ENCODE measurements at regions not wholly inside any gene's neighbourhood (a gene's known extent, or its start where the extent isn't known, plus 50 kb on each side); places are given as distances from the start of the nearest gene placed in this dataset.

DNA sequence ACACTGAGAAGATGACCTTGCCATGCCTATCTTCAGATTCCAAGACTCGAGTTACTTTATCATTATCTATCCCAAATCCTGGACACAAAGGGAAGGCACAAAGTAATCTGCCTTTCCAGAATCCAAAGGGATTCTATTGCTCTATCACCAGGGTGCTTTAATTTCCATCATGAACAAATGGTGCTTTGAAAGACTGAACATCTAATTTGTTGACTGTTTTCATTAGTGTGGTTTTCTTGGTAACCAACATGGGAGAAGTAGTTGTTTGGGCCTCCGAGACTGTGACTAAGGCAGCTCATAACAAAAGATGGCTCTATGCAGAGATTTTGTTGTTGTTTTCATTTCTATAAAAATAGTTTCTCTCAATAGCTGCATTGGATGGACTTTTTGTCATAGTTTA, 441.0 kb upstream of the SOX9 start:
- no peak overlapping the region for H3K4me3 Mint-ChIP-seq

DNA sequence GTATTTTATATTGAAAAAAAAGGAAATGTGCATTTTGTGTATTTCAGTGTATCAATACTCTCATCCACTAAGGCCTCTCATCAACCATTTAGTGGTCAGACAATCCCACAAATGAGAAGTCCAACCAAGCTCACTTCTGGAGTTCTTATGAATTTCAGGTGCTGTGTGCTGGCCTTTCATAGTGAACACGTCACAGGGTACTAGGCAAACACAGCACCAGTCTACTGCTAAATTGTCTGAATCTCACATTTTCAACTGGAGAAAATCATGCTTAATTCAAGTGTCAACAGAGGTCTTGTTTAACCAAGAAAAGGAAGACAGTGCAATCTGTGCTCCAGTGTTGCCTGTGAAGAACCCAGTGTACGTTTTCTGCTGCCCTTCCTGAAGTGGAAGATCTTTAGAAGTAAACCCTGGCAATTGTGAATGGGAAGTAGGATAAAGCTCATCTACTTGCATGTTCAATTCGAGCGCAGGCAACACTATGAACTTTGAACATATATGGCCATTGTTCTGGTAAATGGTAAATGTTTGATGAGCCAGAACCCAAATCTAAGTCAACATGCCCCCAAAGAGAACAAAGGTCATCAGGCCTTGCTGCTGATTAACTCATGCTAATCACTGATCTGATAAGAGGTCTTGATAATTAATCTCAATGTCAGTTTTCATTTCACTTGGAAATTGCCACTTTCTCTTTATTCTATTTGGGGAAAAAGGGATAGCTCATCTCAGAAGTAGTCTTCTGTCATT, 439.2 kb upstream of the SOX9 start:
- Mint-ChIP-seq H3K27ac (no peak overlapping the region), H3K4me1 (no peaks in the 10 kb centered on the region), H3K36me3 (no peaks in the 10 kb centered on the region), H3K4me3 (no peak overlapping the region), H3K9me3 (peaks cover 6% of the 10 kb centered on the region), H3K27me3 (no peaks in the 10 kb centered on the region)
- POLR2A ChIA-PET: no interaction called here
- no peak for DNase-seq
- ATAC-seq (ENCODE audit: low read depth): no peak

More for the DNA sequence above, 441.0 kb upstream of the SOX9 start:
- DNase-seq (no peak), ATAC-seq (ENCODE audit: low read depth) (no peak)
- Mint-ChIP-seq H3K27ac (no peak overlapping the region), H3K36me3 (no peaks in the 10 kb centered on the region), H3K9me3 (peaks cover 6% of the 10 kb centered on the region), H3K27me3 (no peaks in the 10 kb centered on the region), H3K4me1 (no peaks in the 10 kb centered on the region)
- POLR2A ChIA-PET: no interaction called here

DNA sequence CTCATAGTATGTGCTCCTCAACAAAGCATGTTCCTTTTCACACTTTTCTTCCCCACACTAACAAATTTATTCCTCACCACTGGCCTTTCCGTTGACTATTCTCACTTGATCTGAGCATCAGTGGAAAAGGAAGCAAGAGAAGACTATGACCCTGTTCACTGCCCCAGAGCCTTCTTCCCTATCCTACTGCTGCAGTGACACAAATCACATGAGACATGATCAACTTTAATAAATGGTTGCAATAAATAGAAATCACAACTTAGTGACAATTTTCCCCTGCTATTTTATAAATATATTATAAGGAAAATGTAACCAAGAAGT, 438.7 kb upstream of the SOX9 start:
- no peak overlapping the region for H3K4me3 Mint-ChIP-seq
- H3K9me3 Mint-ChIP-seq: peaks cover 6% of the 10 kb centered on the region
- H3K4me1 Mint-ChIP-seq: no peaks in the 10 kb centered on the region
- POLR2A ChIA-PET: no interaction called here
- H3K27me3 Mint-ChIP-seq: no peaks in the 10 kb centered on the region
- ATAC-seq (ENCODE audit: low read depth): no peak
- no peak for DNase-seq
- no peaks in the 10 kb centered on the region for H3K36me3 Mint-ChIP-seq
- no peak overlapping the region for H3K27ac Mint-ChIP-seq

DNA sequence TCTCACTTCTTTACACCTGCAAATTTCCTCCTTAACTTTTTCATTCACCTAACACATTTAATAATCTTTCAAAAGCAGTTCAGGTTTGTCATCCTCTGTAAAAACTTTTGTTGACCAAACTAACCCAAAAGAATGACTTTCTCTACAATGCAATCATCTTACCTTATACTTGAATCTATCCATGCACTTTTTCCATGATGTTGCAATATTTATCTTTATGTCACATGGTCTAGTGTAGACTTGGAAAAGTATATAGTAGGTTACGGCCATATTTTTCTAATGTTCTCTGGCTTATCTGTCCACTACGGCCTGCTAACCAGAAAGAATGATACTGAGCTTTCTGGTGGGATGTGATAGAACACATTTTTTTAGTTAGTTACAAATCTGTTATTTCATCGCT, 431.0 kb upstream of the SOX9 start:
- Mint-ChIP-seq H3K4me1 (no peaks in the 10 kb centered on the region), H3K27ac (no peak overlapping the region), H3K4me3 (no peak overlapping the region), H3K36me3 (no peaks in the 10 kb centered on the region), H3K27me3 (no peaks in the 10 kb centered on the region), H3K9me3 (peaks cover 6% of the 10 kb centered on the region)
- no peak for DNase-seq
- POLR2A ChIA-PET: no interaction called here
- ATAC-seq (ENCODE audit: low read depth): no peak

DNA sequence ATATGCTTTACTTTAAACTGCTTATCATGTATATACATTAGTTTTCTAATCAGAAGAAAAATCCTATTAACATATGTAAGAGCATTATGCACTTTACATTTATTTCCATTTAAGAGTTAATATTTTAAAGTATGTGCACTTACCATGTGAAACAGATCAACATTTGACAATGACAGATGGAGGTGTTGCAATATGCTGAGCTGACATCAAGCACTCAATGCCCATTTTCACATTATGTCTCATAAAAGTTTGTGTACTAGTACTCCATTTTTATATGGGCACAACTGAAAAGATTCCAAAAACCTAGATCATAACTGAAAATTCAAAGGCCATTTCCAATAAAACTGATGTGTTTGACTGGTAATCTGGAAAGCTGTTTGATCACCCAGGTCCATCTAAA, 420.9 kb upstream of the SOX9 start:
- Mint-ChIP-seq H3K27ac (no peak overlapping the region), H3K9me3 (peaks cover 15% of the 10 kb centered on the region), H3K4me3 (no peak overlapping the region), H3K36me3 (no peaks in the 10 kb centered on the region), H3K4me1 (no peaks in the 10 kb centered on the region), H3K27me3 (no peaks in the 10 kb centered on the region)
- ATAC-seq (ENCODE audit: low read depth) (no peak), DNase-seq (no peak)
- POLR2A ChIA-PET: no interaction called here

DNA sequence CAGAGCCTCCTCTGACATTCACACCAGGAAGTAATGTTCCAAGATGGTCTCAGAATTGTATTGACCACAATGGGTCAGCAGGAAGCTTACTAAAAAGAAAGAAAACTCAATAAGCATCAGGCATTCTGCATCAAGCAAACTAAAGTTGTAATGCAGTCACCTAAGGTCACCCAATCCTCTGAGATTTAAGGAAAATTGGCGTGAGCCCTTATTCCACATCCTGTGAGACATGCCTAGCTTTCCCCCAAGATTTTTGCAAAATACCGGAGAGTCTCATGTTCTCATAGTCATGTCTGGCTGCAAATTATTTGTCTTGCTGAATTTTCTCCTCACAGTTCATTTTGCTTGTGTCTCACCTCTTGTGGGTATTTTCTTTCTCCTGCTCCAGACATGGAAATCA, 417.1 kb upstream of the SOX9 start:
- POLR2A ChIA-PET: no interaction called here
- Mint-ChIP-seq H3K27ac (no peak overlapping the region), H3K4me1 (no peaks in the 10 kb centered on the region), H3K36me3 (no peaks in the 10 kb centered on the region), H3K27me3 (no peaks in the 10 kb centered on the region), H3K4me3 (no peak overlapping the region), H3K9me3 (peaks cover 16% of the 10 kb centered on the region)
- ATAC-seq (ENCODE audit: low read depth): no peak
- DNase-seq: no peak

DNA sequence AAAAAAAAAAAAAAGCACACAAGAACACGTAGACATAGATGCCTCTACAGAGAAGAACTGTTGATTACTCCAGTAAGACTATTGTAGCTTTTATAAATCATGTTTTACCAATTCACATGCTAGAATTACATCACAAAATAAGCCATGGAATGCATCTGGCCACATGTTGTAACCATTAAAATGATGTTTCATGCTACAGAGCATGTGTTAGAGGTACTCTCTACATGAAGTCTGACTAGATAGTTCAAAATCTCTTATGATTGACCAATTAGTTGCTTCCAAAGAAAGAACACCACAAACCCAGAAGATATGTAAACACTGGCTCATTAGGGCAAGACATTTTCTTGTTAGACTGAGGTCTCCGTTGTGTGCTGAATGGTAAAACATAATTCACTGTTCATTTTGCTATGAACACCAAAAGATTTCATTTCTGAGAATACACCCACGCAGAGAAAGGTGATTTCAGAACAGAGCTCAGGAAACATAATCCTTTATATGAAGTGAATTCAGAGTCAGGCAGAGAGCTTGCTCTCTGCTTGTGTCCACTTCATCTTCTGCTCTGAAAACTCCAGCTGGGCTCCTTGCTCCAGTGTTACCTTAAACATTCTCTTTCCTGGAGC, 411.4 kb upstream of the SOX9 start:
- no peaks in the 10 kb centered on the region for H3K27me3 Mint-ChIP-seq
- DNase-seq (no peak), ATAC-seq (ENCODE audit: low read depth) (no peak)
- no peaks in the 10 kb centered on the region for H3K4me1 Mint-ChIP-seq
- POLR2A ChIA-PET: no interaction called here
- H3K36me3 Mint-ChIP-seq: no peaks in the 10 kb centered on the region
- no peak overlapping the region for H3K27ac Mint-ChIP-seq
- no peak overlapping the region for H3K4me3 Mint-ChIP-seq
- peaks cover 8% of the 10 kb centered on the region for H3K9me3 Mint-ChIP-seq

DNA sequence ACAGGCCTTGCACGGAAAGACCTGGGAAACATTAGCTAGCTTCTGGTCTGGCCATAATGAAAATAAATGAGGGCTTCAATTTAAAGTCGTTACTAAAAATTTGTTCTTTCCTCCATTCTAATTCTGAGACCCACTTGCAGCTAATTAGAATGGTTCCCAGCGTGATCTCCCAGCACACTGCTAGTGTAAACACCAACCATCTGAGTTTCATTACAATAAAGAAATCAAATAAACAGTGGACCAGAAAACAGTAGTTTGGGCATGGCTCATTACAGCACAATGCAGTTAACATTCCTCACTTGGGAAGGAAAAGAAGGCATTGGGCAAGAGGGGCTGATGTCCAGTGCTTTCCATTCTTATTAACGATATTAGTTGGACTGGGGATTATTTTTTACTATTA, 410.9 kb upstream of the SOX9 start:
- H3K4me1 Mint-ChIP-seq: no peaks in the 10 kb centered on the region

DNA sequence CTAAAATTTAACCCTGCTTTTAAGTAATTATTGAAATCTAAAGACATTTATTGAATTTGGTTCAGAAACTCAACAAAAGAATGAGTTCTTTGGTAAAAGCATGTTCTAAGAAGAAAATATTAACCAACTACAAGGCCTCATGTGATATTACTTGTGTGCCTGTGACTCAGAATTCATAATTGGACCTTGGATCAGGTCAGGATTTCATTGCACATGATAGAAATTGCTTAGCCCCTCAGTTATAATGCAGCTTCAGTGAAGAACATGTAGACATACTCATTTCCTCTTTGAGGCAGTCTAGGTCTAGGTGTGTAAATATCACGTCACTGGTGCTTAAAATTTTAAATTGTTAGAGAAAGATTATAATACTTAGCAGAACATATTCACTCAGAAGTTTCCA, 410.0 kb upstream of the SOX9 start:
- POLR2A ChIA-PET: no interaction called here
- H3K9me3 Mint-ChIP-seq: peaks cover 4% of the 10 kb centered on the region
- H3K4me1 Mint-ChIP-seq: no peaks in the 10 kb centered on the region
- DNase-seq: no peak
- no peak for ATAC-seq (ENCODE audit: low read depth)
- H3K27ac Mint-ChIP-seq: no peak overlapping the region
- H3K27me3 Mint-ChIP-seq: no peaks in the 10 kb centered on the region
- no peaks in the 10 kb centered on the region for H3K36me3 Mint-ChIP-seq
- no peak overlapping the region for H3K4me3 Mint-ChIP-seq

More for the DNA sequence above, 410.9 kb upstream of the SOX9 start:
- Mint-ChIP-seq H3K27me3 (no peaks in the 10 kb centered on the region), H3K4me3 (no peak overlapping the region), H3K27ac (no peak overlapping the region), H3K36me3 (no peaks in the 10 kb centered on the region), H3K9me3 (peaks cover 6% of the 10 kb centered on the region)
- POLR2A ChIA-PET: no interaction called here
- ATAC-seq (ENCODE audit: low read depth) (no peak), DNase-seq (no peak)

DNA sequence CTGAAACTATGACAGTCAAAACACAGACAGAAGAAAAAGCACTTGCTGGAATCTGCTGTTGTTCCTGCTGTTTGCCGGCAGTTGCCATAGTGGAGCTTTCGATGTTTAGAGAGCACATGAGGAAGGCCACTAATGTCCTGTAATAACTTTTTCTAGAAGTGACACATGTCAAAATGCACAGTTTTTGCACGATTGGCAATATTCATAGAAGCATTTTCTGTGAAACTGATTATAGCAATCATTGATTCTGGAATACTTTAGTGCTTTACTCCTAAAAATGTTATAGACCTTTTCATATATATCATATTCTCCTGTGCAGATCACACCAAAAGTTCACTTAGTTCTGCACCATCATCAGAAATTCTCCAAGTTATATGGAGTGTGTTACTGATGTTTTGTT, 407.0 kb upstream of the SOX9 start:
- Mint-ChIP-seq H3K4me3 (no peak overlapping the region), H3K36me3 (no peaks in the 10 kb centered on the region), H3K27ac (no peak overlapping the region), H3K4me1 (no peaks in the 10 kb centered on the region), H3K9me3 (no peaks in the 10 kb centered on the region), H3K27me3 (no peaks in the 10 kb centered on the region)
- no peak for DNase-seq
- ATAC-seq (ENCODE audit: low read depth): no peak
- POLR2A ChIA-PET: no interaction called here

DNA sequence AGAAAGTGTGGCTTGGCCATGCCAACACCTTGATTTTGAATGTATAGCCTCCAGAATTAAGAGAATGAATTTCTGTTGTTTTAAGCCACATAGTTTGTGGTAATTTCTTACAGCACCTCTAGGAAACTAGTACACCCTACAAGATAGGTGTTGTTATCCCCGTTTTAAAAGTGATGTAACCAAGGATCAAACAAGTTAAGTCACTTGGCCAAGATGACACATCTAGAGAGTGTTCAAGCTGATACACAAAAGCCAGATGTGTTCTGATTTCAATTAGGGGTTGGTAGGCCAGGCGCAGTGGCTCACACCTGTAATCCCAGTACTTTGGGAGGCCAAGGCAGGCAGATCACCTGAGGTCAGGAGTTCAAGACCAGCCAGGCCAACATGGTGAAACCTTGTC, 396.5 kb upstream of the SOX9 start:
- Mint-ChIP-seq H3K4me3 (no peak overlapping the region), H3K27ac (no peak overlapping the region), H3K36me3 (no peaks in the 10 kb centered on the region), H3K27me3 (no peaks in the 10 kb centered on the region), H3K9me3 (peaks cover 5% of the 10 kb centered on the region), H3K4me1 (no peaks in the 10 kb centered on the region)
- ATAC-seq (ENCODE audit: low read depth) (no peak), DNase-seq (no peak)
- POLR2A ChIA-PET: no interaction called here

DNA sequence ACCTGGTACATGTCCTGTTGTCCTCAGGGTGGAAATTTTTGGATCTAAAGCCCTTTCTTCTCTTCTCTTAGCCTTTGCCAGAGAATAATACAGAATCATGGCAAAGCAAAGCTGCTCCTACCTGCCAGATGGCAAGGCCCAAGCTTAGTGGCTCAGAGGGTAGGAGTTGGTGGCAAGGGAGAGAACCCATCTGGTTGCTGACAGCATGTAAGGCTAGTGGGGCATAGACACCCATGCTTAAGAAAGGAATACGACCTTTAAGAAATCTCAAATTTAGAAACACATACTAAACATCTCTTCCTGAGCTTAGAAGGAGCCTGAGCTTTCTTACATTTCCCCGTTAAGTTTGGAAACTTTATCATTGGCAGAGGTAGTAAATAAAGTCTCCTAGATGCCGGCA, 395.0 kb upstream of the SOX9 start:
- H3K4me3 Mint-ChIP-seq: no peak overlapping the region
- POLR2A ChIA-PET: no interaction called here
- H3K27ac Mint-ChIP-seq: no peak overlapping the region
- no peaks in the 10 kb centered on the region for H3K4me1 Mint-ChIP-seq
- H3K9me3 Mint-ChIP-seq: peaks cover 9% of the 10 kb centered on the region
- DNase-seq (no peak), ATAC-seq (ENCODE audit: low read depth) (no peak)
- H3K27me3 Mint-ChIP-seq: no peaks in the 10 kb centered on the region
- no peaks in the 10 kb centered on the region for H3K36me3 Mint-ChIP-seq

DNA sequence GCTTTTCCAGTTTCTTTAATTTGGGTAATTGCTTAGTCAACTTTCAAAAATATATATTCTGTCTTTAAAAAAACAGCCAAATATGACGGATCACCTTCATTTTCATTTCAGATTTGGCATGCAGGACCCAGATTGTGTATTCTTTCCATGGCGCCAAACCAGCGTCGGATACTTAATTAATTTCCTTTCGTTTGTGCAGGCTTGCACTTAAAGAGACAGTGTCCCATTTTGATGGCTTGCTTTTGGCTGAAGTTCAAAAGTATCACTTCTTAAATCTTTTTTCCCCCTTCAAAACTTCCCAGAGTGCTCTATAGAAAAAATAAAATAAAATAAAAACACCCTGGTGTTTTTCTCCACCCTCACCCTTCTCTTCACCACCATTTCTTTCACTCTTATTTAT, 394.5 kb upstream of the SOX9 start:
- H3K36me3 Mint-ChIP-seq: no peaks in the 10 kb centered on the region
- no peak overlapping the region for H3K27ac Mint-ChIP-seq
- H3K27me3 Mint-ChIP-seq: no peaks in the 10 kb centered on the region
- peaks cover 9% of the 10 kb centered on the region for H3K9me3 Mint-ChIP-seq
- DNase-seq (no peak), ATAC-seq (ENCODE audit: low read depth) (no peak)
- H3K4me3 Mint-ChIP-seq: no peak overlapping the region
- no peaks in the 10 kb centered on the region for H3K4me1 Mint-ChIP-seq
- POLR2A ChIA-PET: no interaction called here

DNA sequence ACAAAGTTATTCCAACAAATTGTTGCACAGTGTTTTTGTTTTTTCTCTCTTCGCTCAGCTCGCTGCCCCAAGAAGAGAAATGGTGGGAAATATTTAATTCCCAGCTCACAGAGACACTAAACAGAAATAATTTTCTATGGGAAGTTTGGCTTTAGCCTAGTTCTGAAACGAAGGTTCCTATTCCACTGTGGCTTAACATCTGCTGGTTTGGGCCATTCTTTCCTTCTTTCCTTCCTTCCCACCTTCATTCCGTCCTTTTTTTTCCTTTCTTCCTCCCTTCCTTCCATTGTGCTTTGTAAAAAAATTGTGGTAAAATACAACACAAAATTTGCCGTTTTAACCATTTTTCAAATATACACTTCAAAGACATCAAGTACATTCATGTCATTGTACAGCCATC, 393.5 kb upstream of the SOX9 start:
- no peak overlapping the region for H3K4me3 Mint-ChIP-seq
- H3K27me3 Mint-ChIP-seq: no peaks in the 10 kb centered on the region
- ATAC-seq (ENCODE audit: low read depth) (no peak), DNase-seq (no peak)
- no peak overlapping the region for H3K27ac Mint-ChIP-seq
- no peaks in the 10 kb centered on the region for H3K36me3 Mint-ChIP-seq
- POLR2A ChIA-PET: no interaction called here
- H3K9me3 Mint-ChIP-seq: peaks cover 9% of the 10 kb centered on the region
- no peaks in the 10 kb centered on the region for H3K4me1 Mint-ChIP-seq

DNA sequence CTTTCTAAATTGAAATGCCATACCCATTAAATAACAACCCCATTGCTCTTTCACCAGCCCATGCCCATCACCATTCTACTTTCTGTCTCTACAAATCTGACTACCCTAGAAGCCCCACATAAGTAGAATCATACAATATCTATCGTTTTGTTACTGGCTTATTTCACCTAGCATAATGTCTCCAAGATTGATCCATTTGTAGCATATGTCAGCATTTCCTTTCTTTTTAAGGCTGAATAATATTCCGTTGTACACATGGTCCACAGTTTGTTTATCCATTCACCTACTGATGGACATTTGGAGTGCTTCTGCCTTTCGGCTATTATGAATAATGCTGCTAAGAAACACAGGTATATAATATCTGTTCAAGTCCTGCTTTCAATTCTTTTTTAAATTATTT, 393.1 kb upstream of the SOX9 start:
- Mint-ChIP-seq H3K27me3 (no peaks in the 10 kb centered on the region), H3K27ac (no peak overlapping the region), H3K9me3 (peaks cover 9% of the 10 kb centered on the region), H3K4me3 (no peak overlapping the region), H3K36me3 (no peaks in the 10 kb centered on the region), H3K4me1 (no peaks in the 10 kb centered on the region)
- DNase-seq (no peak), ATAC-seq (ENCODE audit: low read depth) (no peak)
- POLR2A ChIA-PET: no interaction called here
